Ishikawa (cell line): ENCODE measurements at regions not wholly inside any gene's neighbourhood (a gene's known extent, or its start where the extent isn't known, plus 50 kb on each side); places are given as distances from the start of the nearest gene placed in this dataset.

Experiments
- CEBPB ChIP-seq: IDR thresholded peaks from 2 replicates; pipeline ENCODE4 v1.6.1; 2012
- CREB1 ChIP-seq: IDR thresholded peaks from 2 replicates; pipeline ENCODE4 v1.6.1; 2012; ENCODE audit warnings: low read depth
- EGR1 ChIP-seq: IDR thresholded peaks from 2 replicates; pipeline ENCODE4 v1.6.1; 2012
- EP300 ChIP-seq: IDR thresholded peaks from 2 replicates; pipeline ENCODE4 v1.6.1; 2012; ENCODE audit warnings: borderline replicate concordance
- FOXM1 ChIP-seq: IDR thresholded peaks from 2 replicates; pipeline ENCODE4 v1.6.1; 2012; ENCODE audit warnings: low read depth, borderline replicate concordance
- MAX ChIP-seq: IDR thresholded peaks from 2 replicates; pipeline ENCODE4 v1.6.1; 2012
- NFIC ChIP-seq: IDR thresholded peaks from 2 replicates; pipeline ENCODE4 v1.6.1; 2012
- RAD21 ChIP-seq: IDR thresholded peaks from 2 replicates; pipeline ENCODE4 v1.6.1; 2012; ENCODE audit warnings: low read depth
- REST ChIP-seq: IDR thresholded peaks from 2 replicates; pipeline ENCODE4 v1.6.1; 2012; ENCODE audit warnings: low read depth, mild to moderate bottlenecking
- TAF1 ChIP-seq: IDR thresholded peaks from 2 replicates; pipeline ENCODE4 v1.6.1; 2012; ENCODE audit warnings: low read depth, mild to moderate bottlenecking
- TCF12 ChIP-seq: IDR thresholded peaks from 2 replicates; pipeline ENCODE4 v1.6.1; 2012; ENCODE audit warnings: low read depth
- TEAD4 ChIP-seq: IDR thresholded peaks from 2 replicates; pipeline ENCODE4 v1.6.1; 2012
- USF1 ChIP-seq: IDR thresholded peaks from 2 replicates; pipeline ENCODE4 v1.6.1; 2012
- YY1 ChIP-seq: IDR thresholded peaks from 2 replicates; pipeline ENCODE4 v1.6.1; 2012; ENCODE audit warnings: low read depth
- ZBTB7A ChIP-seq: IDR thresholded peaks from 2 replicates; pipeline ENCODE4 v1.6.1; 2012; ENCODE audit warnings: low read depth

GRCh38 chr5:57681942-57682341 lies 199.3 kb upstream of the ACTBL2 start:
- TF ChIP-seq MAX (no peak), RAD21 (no peak), CREB1 (no peak), TEAD4 (no peak), YY1 (no peak), NFIC (no peak), TAF1 (no peak), EGR1 (no peak), EP300 (no peak), REST (no peak), FOXM1 (no peak), ZBTB7A (no peak), CEBPB (no peak), TCF12 (no peak), USF1 (no peak)

GRCh38 chr5:57680686-57681085 lies 198.1 kb upstream of the ACTBL2 start:
- no peak for TF ChIP-seq REST
- TF ChIP-seq TAF1, result no peak
- TF ChIP-seq YY1, result no peak
- no peak for TF ChIP-seq EGR1

- TF ChIP-seq ZBTB7A (no peak), MAX (no peak), CEBPB (no peak), EGR1 (no peak), CREB1 (no peak), EP300 (no peak), TEAD4 (no peak), YY1 (no peak), REST (no peak), FOXM1 (no peak), TCF12 (no peak)
These were observed 194.6 kb upstream of the ACTBL2 start for GRCh38 chr5:57677235-57677634.

GRCh38 chr5:57676222-57677098 lies 193.8 kb upstream of the ACTBL2 start:
- TF ChIP-seq MAX (no peak), EGR1 (no peak), NFIC (no peak), RAD21 (no peak), USF1 (no peak), REST (no peak), EP300 (no peak), FOXM1 (no peak), TEAD4 (no peak), CREB1 (no peak), TAF1 (no peak), CEBPB (no peak), YY1 (no peak), ZBTB7A (no peak)
